ENCODE measurements at regions not wholly inside any gene's neighbourhood (a gene's known extent, or its start where the extent isn't known, plus 50 kb on each side); places are given as distances from the start of the nearest gene placed in this dataset.

GRCh38 chr2:215215637-215216036 lies 77.2 kb upstream of the ABCA12 start:
- TF ChIP-seq, protein P1, sequence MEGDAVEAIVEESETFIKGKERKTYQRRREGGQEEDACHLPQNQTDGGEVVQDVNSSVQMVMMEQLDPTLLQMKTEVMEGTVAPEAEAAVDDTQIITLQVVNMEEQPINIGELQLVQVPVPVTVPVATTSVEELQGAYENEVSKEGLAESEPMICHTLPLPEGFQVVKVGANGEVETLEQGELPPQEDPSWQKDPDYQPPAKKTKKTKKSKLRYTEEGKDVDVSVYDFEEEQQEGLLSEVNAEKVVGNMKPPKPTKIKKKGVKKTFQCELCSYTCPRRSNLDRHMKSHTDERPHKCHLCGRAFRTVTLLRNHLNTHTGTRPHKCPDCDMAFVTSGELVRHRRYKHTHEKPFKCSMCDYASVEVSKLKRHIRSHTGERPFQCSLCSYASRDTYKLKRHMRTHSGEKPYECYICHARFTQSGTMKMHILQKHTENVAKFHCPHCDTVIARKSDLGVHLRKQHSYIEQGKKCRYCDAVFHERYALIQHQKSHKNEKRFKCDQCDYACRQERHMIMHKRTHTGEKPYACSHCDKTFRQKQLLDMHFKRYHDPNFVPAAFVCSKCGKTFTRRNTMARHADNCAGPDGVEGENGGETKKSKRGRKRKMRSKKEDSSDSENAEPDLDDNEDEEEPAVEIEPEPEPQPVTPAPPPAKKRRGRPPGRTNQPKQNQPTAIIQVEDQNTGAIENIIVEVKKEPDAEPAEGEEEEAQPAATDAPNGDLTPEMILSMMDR (conservative IDR thresholded peaks at IDR 0.05 in 1 of 2, IDR thresholded peaks at IDR 0.05 in 1 of 2; ENCODE audit: extremely low read depth in 1 of 2, insufficient read depth in 1 of 2, low read depth in 1 of 2, low read length in 2 of 2): no peak
- TF ChIP-seq EZH2 (IDR thresholded peaks at IDR 0.05; ENCODE audit: borderline replicate concordance, low read length): no peak
